Neural cell (in vitro differentiated cells): ENCODE measurements at regions not wholly inside any gene's neighbourhood (a gene's known extent, or its start where the extent isn't known, plus 50 kb on each side); places are given as distances from the start of the nearest gene placed in this dataset.

Experiments
- H2AFZ ChIP-seq: fragments of 200-600, 300-800 bp; sonication (generic), shearing (Covaris generic); 2 replicates; pipeline ENCODE4 v1.6.0; 2014; ENCODE audit warnings: low read depth, mild to moderate bottlenecking, antibody characterized with exemption, low read length, moderate library complexity
- H3F3A ChIP-seq: fragments of 200-600 bp; shearing (Covaris generic); 2 replicates; pipeline ENCODE4 v1.6.1; 2016; ENCODE audit warnings: mild to moderate bottlenecking, moderate library complexity, mixed read lengths, antibody characterized with exemption, low read length; ENCODE audit not compliant: insufficient read depth, poor library complexity, severe bottlenecking
- H3K27ac ChIP-seq: fragments of 200-600, 300-800 bp; sonication (generic), shearing (Covaris generic); 2 replicates; pipeline ENCODE4 v1.5.1; 2014; ENCODE audit warnings: mild to moderate bottlenecking, low read length, moderate library complexity
- H3K27me3 ChIP-seq: fragments of 300-800, 200-600 bp; sonication (generic), shearing (Covaris generic); 2 replicates; pipeline ENCODE4 v1.6.0; 2014; ENCODE audit warnings: mild to moderate bottlenecking, low read depth, low read length, moderate library complexity; ENCODE audit not compliant: insufficient read depth
- H3K36me3 ChIP-seq: fragments of 300-800, 200-600 bp; sonication (generic), shearing (Covaris generic); 2 replicates; pipeline ENCODE4 v1.5.1; 2014; ENCODE audit warnings: mild to moderate bottlenecking, antibody characterized with exemption, low read length, moderate library complexity; ENCODE audit not compliant: insufficient read depth
- H3K4me2 ChIP-seq: fragments of 300-800, 200-600 bp; sonication (generic), shearing (Covaris generic); 2 replicates; pipeline ENCODE4 v1.6.0; 2014; ENCODE audit warnings: mild to moderate bottlenecking, low read length
- H3K4me3 ChIP-seq: fragments of 300-800, 200-600 bp; sonication (generic), shearing (Covaris generic); 2 replicates; pipeline ENCODE4 v1.5.1; 2014; ENCODE audit warnings: mild to moderate bottlenecking, low read length, moderate library complexity
- H3K79me2 ChIP-seq: fragments of 200-600 bp; shearing (Covaris generic); replicated peaks from 2 replicates; pipeline ENCODE4 v1.6.0; 2014; ENCODE audit warnings: mild to moderate bottlenecking, low read length, moderate library complexity; ENCODE audit not compliant: insufficient read depth
- H3K9ac ChIP-seq: fragments of 300-800, 200-600 bp; sonication (generic), shearing (Covaris generic); 2 replicates; pipeline ENCODE4 v1.6.1; 2016; ENCODE audit warnings: mild to moderate bottlenecking, low read length, mixed read lengths
- H3K9me2 ChIP-seq: fragments of 200-600 bp; shearing (Covaris generic); 2 replicates; pipeline ENCODE4 v1.6.1; 2016; ENCODE audit warnings: mild to moderate bottlenecking, low read length, mixed read lengths; ENCODE audit not compliant: insufficient read depth
- H3K9me3 ChIP-seq: fragments of 200-600, 300-800 bp; sonication (generic), shearing (Covaris generic); 2 replicates; pipeline ENCODE4 v1.6.1; 2016; ENCODE audit warnings: mild to moderate bottlenecking, mixed run types, low read length, moderate library complexity, mixed read lengths
- H4K20me1 ChIP-seq: fragments of 200-600 bp; shearing (Covaris generic); 2 replicates; pipeline ENCODE4 v1.6.1; 2016; ENCODE audit warnings: mild to moderate bottlenecking, mixed run types; ENCODE audit not compliant: insufficient read depth
- EP300 ChIP-seq: fragments of 450-650 bp; conservative IDR thresholded peaks from 2 replicates; pipeline ENCODE4 v1.6.1; 2014; ENCODE audit warnings: antibody characterized with exemption, mild to moderate bottlenecking, moderate library complexity; ENCODE audit not compliant: poor library complexity, severe bottlenecking
- EZH2 ChIP-seq: fragments of 200-600, 300-800 bp; shearing (Covaris generic), sonication (generic); IDR thresholded peaks from 2 replicates; pipeline ENCODE4 v1.6.1; 2014; ENCODE audit warnings: antibody characterized with exemption, low read length, borderline replicate concordance, mild to moderate bottlenecking; ENCODE audit not compliant: insufficient read depth, poor library complexity, severe bottlenecking
- MXI1 ChIP-seq: fragments of 450-650 bp; conservative IDR thresholded peaks from 2 replicates; pipeline ENCODE4 v1.6.1; 2014; ENCODE audit warnings: antibody characterized with exemption, mild to moderate bottlenecking; ENCODE audit not compliant: poor library complexity, severe bottlenecking
- POLR2AphosphoS5 ChIP-seq: IDR thresholded peaks from 2 replicates; pipeline ENCODE4 v1.6.1; 2012
- RAD21 ChIP-seq: fragments of 450-650 bp; conservative IDR thresholded peaks from 2 replicates; pipeline ENCODE4 v1.6.1; 2014; ENCODE audit warnings: antibody characterized with exemption, mild to moderate bottlenecking, moderate library complexity
- SMC3 ChIP-seq: fragments of 450-650 bp; conservative IDR thresholded peaks from 2 replicates; pipeline ENCODE4 v1.6.1; 2014; ENCODE audit warnings: antibody characterized with exemption, mild to moderate bottlenecking, moderate library complexity; ENCODE audit not compliant: poor library complexity
- TAF1 ChIP-seq: IDR thresholded peaks from 2 replicates; pipeline ENCODE4 v1.6.1; 2012; ENCODE audit warnings: low read depth
- TF ChIP-seq, protein P1 (sequence below): IDR thresholded peaks from 2 replicates; pipeline ENCODE4 v1.6.1; 2012; ENCODE audit warnings: borderline replicate concordance
- TF ChIP-seq, protein P2 (sequence below): fragments of 450-650 bp; IDR thresholded peaks from 2 replicates; pipeline ENCODE4 v1.5.1; 2014; ENCODE audit warnings: antibody characterized with exemption, mild to moderate bottlenecking, moderate library complexity; ENCODE audit not compliant: poor library complexity, severe bottlenecking

DNA sequence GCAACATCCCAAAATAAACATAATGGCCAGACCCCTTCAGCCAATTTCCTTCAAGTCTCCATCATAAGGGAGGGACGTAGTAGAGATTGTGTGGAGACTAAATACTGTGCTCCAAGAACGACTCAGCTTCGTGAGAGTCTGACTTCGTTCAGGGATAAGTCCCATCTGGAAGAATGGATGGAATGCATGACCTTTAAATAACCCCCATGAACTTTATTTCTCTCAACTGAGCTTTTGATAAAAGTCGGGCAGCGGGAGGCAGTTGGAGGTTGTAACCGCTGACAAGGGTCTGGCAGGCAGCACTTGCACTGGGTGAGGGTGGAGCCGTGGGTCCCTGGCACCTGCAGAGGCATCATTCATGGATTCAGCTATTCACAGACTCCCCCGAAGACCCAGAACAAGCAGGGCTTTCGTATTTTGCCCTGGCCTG is 115.9 kb downstream of the ZFP36L2 start:
- no peaks in the 10 kb centered on the region for H3K9me2 ChIP-seq
- no peaks in the 10 kb centered on the region for H3K27me3 ChIP-seq
- H2AFZ ChIP-seq = no peak overlapping the region
- no peaks in the 10 kb centered on the region for H3K9me3 ChIP-seq
- H3F3A ChIP-seq = no peaks in the 10 kb centered on the region
- H3K27ac ChIP-seq = no peak overlapping the region
- H3K9ac ChIP-seq = no peak overlapping the region
- no peaks in the 10 kb centered on the region for H3K79me2 ChIP-seq
- no peaks in the 10 kb centered on the region for H4K20me1 ChIP-seq
- H3K4me3 ChIP-seq = no peak overlapping the region
- no peaks in the 10 kb centered on the region for H3K36me3 ChIP-seq
- H3K4me2 ChIP-seq = no peak overlapping the region
- TF ChIP-seq MXI1 = no peak
- TF ChIP-seq TAF1 = no peak

DNA sequence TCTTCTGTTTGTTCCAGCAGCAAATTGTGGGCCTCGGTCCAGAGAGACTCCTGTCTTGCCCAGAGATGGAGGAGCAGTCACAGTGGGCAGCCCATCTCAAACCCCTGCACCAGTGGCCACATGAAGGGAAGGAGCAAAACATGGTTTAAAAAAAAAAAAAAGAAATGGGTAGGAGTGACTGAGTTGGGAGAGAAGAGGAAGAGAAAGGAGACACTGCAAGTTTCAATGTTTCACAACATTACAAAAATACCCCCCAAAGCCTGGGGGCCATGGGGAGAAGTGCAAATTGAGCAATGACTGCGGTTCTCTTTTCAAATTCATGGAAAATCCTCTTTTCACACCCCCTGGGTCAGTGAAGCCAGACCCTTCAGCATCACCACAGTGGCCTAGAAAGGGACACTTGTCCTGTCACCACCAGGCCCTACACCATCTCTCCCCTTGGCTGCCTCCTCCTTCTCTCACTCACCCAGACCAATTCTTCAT is 117.1 kb downstream of the ZFP36L2 start:
- Histone ChIP-seq H3K27me3 (no peaks in the 10 kb centered on the region), H3K79me2 (no peaks in the 10 kb centered on the region), H2AFZ (no peak overlapping the region), H3K9me3 (no peaks in the 10 kb centered on the region), H3K9ac (no peak overlapping the region), H4K20me1 (no peaks in the 10 kb centered on the region), H3K4me3 (no peak overlapping the region), H3F3A (no peaks in the 10 kb centered on the region), H3K36me3 (no peaks in the 10 kb centered on the region), H3K27ac (no peak overlapping the region), H3K9me2 (no peaks in the 10 kb centered on the region), H3K4me2 (no peak overlapping the region)
- TF ChIP-seq POLR2AphosphoS5 (no peak), TAF1 (no peak), SMC3 (no peak), EP300 (no peak), RAD21 (no peak), MXI1 (no peak), EZH2 (no peak)
- TF ChIP-seq, protein P1, sequence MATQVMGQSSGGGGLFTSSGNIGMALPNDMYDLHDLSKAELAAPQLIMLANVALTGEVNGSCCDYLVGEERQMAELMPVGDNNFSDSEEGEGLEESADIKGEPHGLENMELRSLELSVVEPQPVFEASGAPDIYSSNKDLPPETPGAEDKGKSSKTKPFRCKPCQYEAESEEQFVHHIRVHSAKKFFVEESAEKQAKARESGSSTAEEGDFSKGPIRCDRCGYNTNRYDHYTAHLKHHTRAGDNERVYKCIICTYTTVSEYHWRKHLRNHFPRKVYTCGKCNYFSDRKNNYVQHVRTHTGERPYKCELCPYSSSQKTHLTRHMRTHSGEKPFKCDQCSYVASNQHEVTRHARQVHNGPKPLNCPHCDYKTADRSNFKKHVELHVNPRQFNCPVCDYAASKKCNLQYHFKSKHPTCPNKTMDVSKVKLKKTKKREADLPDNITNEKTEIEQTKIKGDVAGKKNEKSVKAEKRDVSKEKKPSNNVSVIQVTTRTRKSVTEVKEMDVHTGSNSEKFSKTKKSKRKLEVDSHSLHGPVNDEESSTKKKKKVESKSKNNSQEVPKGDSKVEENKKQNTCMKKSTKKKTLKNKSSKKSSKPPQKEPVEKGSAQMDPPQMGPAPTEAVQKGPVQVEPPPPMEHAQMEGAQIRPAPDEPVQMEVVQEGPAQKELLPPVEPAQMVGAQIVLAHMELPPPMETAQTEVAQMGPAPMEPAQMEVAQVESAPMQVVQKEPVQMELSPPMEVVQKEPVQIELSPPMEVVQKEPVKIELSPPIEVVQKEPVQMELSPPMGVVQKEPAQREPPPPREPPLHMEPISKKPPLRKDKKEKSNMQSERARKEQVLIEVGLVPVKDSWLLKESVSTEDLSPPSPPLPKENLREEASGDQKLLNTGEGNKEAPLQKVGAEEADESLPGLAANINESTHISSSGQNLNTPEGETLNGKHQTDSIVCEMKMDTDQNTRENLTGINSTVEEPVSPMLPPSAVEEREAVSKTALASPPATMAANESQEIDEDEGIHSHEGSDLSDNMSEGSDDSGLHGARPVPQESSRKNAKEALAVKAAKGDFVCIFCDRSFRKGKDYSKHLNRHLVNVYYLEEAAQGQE = no peak
- TF ChIP-seq, protein P2, sequence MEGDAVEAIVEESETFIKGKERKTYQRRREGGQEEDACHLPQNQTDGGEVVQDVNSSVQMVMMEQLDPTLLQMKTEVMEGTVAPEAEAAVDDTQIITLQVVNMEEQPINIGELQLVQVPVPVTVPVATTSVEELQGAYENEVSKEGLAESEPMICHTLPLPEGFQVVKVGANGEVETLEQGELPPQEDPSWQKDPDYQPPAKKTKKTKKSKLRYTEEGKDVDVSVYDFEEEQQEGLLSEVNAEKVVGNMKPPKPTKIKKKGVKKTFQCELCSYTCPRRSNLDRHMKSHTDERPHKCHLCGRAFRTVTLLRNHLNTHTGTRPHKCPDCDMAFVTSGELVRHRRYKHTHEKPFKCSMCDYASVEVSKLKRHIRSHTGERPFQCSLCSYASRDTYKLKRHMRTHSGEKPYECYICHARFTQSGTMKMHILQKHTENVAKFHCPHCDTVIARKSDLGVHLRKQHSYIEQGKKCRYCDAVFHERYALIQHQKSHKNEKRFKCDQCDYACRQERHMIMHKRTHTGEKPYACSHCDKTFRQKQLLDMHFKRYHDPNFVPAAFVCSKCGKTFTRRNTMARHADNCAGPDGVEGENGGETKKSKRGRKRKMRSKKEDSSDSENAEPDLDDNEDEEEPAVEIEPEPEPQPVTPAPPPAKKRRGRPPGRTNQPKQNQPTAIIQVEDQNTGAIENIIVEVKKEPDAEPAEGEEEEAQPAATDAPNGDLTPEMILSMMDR = no peak

DNA sequence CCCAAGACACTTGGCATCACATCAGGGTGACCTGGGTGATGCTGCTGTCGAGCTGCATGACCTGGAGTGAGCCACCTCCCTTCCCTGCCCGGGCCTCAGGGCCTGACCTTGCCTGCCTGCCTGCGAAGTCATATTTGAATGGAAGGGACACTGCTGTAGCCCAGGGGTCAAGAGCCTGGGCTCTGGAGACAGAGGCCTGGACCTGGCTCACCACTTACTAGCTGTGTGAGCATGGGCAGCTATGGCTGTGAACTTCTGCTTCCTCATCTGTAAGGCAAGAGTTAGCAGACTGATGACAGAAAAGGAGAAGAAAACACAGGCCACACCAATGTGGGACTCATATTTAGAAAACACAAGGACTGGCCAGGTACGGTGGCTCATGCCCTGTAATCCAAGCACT is 118.7 kb downstream of the ZFP36L2 start:
- Histone ChIP-seq H2AFZ (no peak overlapping the region), H3K9ac (no peak overlapping the region), H3K4me3 (no peak overlapping the region), H3K36me3 (no peaks in the 10 kb centered on the region), H3K9me2 (no peaks in the 10 kb centered on the region), H3K79me2 (no peaks in the 10 kb centered on the region), H3K4me2 (no peak overlapping the region), H3K27ac (no peak overlapping the region), H3F3A (no peaks in the 10 kb centered on the region), H4K20me1 (no peaks in the 10 kb centered on the region), H3K9me3 (no peaks in the 10 kb centered on the region), H3K27me3 (no peaks in the 10 kb centered on the region)
- TF ChIP-seq POLR2AphosphoS5 (no peak), SMC3 (no peak), EP300 (no peak), RAD21 (no peak), EZH2 (no peak), MXI1 (no peak), TAF1 (no peak)
- TF ChIP-seq, protein P1 = no peak
- TF ChIP-seq, protein P2 = no peak
